ENCODE measurements at regions not wholly inside any gene's neighbourhood (a gene's known extent, or its start where the extent isn't known, plus 50 kb on each side); places are given as distances from the start of the nearest gene placed in this dataset.

- H2AK5ac ChIP-seq (ENCODE audit: low read length) = no peak overlapping the region
- no CpG with 5 or more reads among the region's 2 CpGs for WGBS (ENCODE audit: extremely low coverage, insufficient coverage, low lambda C conversion rate)
- no peak overlapping the region for H2BK15ac ChIP-seq (replicated peaks; ENCODE audit: low read depth)
- no peak overlapping the region for H3K18ac ChIP-seq (ENCODE audit: low read length)
- no peak overlapping the region for H3K9ac ChIP-seq (ENCODE audit: low read length)
- H2BK5ac ChIP-seq (ENCODE audit: low read length) = no peak overlapping the region
- H3K79me1 ChIP-seq (ENCODE audit: low read length) = no peaks in the 10 kb centered on the region
- no peaks in the 10 kb centered on the region for H3K27me3 ChIP-seq (ENCODE audit: insufficient read depth, low read length, poor library complexity)
- H3K4me1 ChIP-seq (ENCODE audit: control insufficient read depth, low read depth, low read length) = no peaks in the 10 kb centered on the region
- no peaks in the 10 kb centered on the region for H3K36me3 ChIP-seq (ENCODE audit: control insufficient read depth, insufficient read depth, low read length)
- H3K4me3 ChIP-seq (ENCODE audit: low read length) = no peak overlapping the region
- no peak overlapping the region for H3K27ac ChIP-seq (ENCODE audit: low read depth, low read length)
- H4K5ac ChIP-seq (ENCODE audit: low read length) = no peak overlapping the region
- H3K23ac ChIP-seq (ENCODE audit: low read length) = no peak overlapping the region
- H3K4ac ChIP-seq (ENCODE audit: low read depth, low read length) = no peak overlapping the region
- H3K4me2 ChIP-seq (ENCODE audit: low read length) = no peak overlapping the region
- DNase-seq = no peak
- H2BK120ac ChIP-seq (ENCODE audit: low read depth, low read length) = no peak overlapping the region
- H3K56ac ChIP-seq (ENCODE audit: low read length) = no peak overlapping the region
- H4K8ac ChIP-seq (ENCODE audit: low read depth, low read length) = no peak overlapping the region
- no peaks in the 10 kb centered on the region for H3K79me2 ChIP-seq (ENCODE audit: control insufficient read depth, insufficient read depth, low read length)
Observed at GRCh38 chr2:22701561-22702160, 683.3 kb upstream of the KLHL29 start.

GRCh38 chr2:22703286-22703920 lies 681.6 kb upstream of the KLHL29 start:
- no peak overlapping the region for H2AK5ac ChIP-seq (ENCODE audit: low read length)
- WGBS (ENCODE audit: extremely low coverage, insufficient coverage, low lambda C conversion rate) = no CpG with 5 or more reads among the region's 1 CpG

GRCh38 chr2:22719396-22719795 lies 665.6 kb upstream of the KLHL29 start:
- no peak overlapping the region for H2BK120ac ChIP-seq (ENCODE audit: low read depth, low read length)
- H4K5ac ChIP-seq (ENCODE audit: low read length) = no peak overlapping the region
- no peaks in the 10 kb centered on the region for H3K27me3 ChIP-seq (ENCODE audit: insufficient read depth, low read length, poor library complexity)
- H3K4me1 ChIP-seq (ENCODE audit: control insufficient read depth, low read depth, low read length) = no peaks in the 10 kb centered on the region
- no peak overlapping the region for H3K18ac ChIP-seq (ENCODE audit: low read length)
- H3K4ac ChIP-seq (ENCODE audit: low read depth, low read length) = no peak overlapping the region
- H3K23ac ChIP-seq (ENCODE audit: low read length) = no peak overlapping the region
- H3K36me3 ChIP-seq (ENCODE audit: control insufficient read depth, insufficient read depth, low read length) = no peaks in the 10 kb centered on the region
- no peak overlapping the region for H3K4me3 ChIP-seq (ENCODE audit: low read length)
- no peaks in the 10 kb centered on the region for H3K79me1 ChIP-seq (ENCODE audit: low read length)
- H3K27ac ChIP-seq (ENCODE audit: low read depth, low read length) = no peak overlapping the region
- DNase-seq = no peak
- no peak overlapping the region for H3K4me2 ChIP-seq (ENCODE audit: low read length)
- H4K8ac ChIP-seq (ENCODE audit: low read depth, low read length) = no peak overlapping the region
- no peak overlapping the region for H2BK5ac ChIP-seq (ENCODE audit: low read length)
- H3K79me2 ChIP-seq (ENCODE audit: control insufficient read depth, insufficient read depth, low read length) = no peaks in the 10 kb centered on the region
- no peak overlapping the region for H2AK5ac ChIP-seq (ENCODE audit: low read length)
- H3K9ac ChIP-seq (ENCODE audit: low read length) = no peak overlapping the region
- no peak overlapping the region for H3K56ac ChIP-seq (ENCODE audit: low read length)
- H2BK15ac ChIP-seq (replicated peaks; ENCODE audit: low read depth) = no peak overlapping the region

More at GRCh38 chr2:22703286-22703920, 681.6 kb upstream of the KLHL29 start:
- H3K79me1 ChIP-seq (ENCODE audit: low read length) = no peaks in the 10 kb centered on the region
- H2BK5ac ChIP-seq (ENCODE audit: low read length) = no peak overlapping the region
- no peak overlapping the region for H3K27ac ChIP-seq (ENCODE audit: low read depth, low read length)
- H2BK15ac ChIP-seq (replicated peaks; ENCODE audit: low read depth) = no peak overlapping the region
- H3K36me3 ChIP-seq (ENCODE audit: control insufficient read depth, insufficient read depth, low read length) = no peaks in the 10 kb centered on the region
- H4K8ac ChIP-seq (ENCODE audit: low read depth, low read length) = no peak overlapping the region
- H3K18ac ChIP-seq (ENCODE audit: low read length) = no peak overlapping the region
- H3K9ac ChIP-seq (ENCODE audit: low read length) = no peak overlapping the region
- H3K4me3 ChIP-seq (ENCODE audit: low read length) = no peak overlapping the region
- no peak overlapping the region for H3K23ac ChIP-seq (ENCODE audit: low read length)
- H3K4me2 ChIP-seq (ENCODE audit: low read length) = no peak overlapping the region
- H3K27me3 ChIP-seq (ENCODE audit: insufficient read depth, low read length, poor library complexity) = no peaks in the 10 kb centered on the region
- no peaks in the 10 kb centered on the region for H3K4me1 ChIP-seq (ENCODE audit: control insufficient read depth, low read depth, low read length)
- no peak overlapping the region for H3K4ac ChIP-seq (ENCODE audit: low read depth, low read length)
- H3K79me2 ChIP-seq (ENCODE audit: control insufficient read depth, insufficient read depth, low read length) = no peaks in the 10 kb centered on the region
- no peak overlapping the region for H3K56ac ChIP-seq (ENCODE audit: low read length)
- no peak overlapping the region for H2BK120ac ChIP-seq (ENCODE audit: low read depth, low read length)
- DNase-seq = no peak
- no peak overlapping the region for H4K5ac ChIP-seq (ENCODE audit: low read length)

- H3K27me3 ChIP-seq (ENCODE audit: insufficient read depth, low read length, poor library complexity) = no peaks in the 10 kb centered on the region
- no peaks in the 10 kb centered on the region for H3K36me3 ChIP-seq (ENCODE audit: control insufficient read depth, insufficient read depth, low read length)
- H3K4ac ChIP-seq (ENCODE audit: low read depth, low read length) = no peak overlapping the region
- no peak overlapping the region for H3K27ac ChIP-seq (ENCODE audit: low read depth, low read length)
- H3K9ac ChIP-seq (ENCODE audit: low read length) = no peak overlapping the region
- no peak overlapping the region for H4K5ac ChIP-seq (ENCODE audit: low read length)
- no peak overlapping the region for H3K56ac ChIP-seq (ENCODE audit: low read length)
- H2AK5ac ChIP-seq (ENCODE audit: low read length) = no peak overlapping the region
- H2BK5ac ChIP-seq (ENCODE audit: low read length) = no peak overlapping the region
- H3K79me1 ChIP-seq (ENCODE audit: low read length) = no peaks in the 10 kb centered on the region
- no peak overlapping the region for H2BK120ac ChIP-seq (ENCODE audit: low read depth, low read length)
- no peak overlapping the region for H2BK15ac ChIP-seq (replicated peaks; ENCODE audit: low read depth)
- no peak for DNase-seq
- H3K4me3 ChIP-seq (ENCODE audit: low read length) = no peak overlapping the region
- no peak overlapping the region for H3K18ac ChIP-seq (ENCODE audit: low read length)
- H3K4me1 ChIP-seq (ENCODE audit: control insufficient read depth, low read depth, low read length) = no peaks in the 10 kb centered on the region
- WGBS (ENCODE audit: extremely low coverage, insufficient coverage, low lambda C conversion rate) = no CpG with 5 or more reads among the region's 5 CpGs
- H3K4me2 ChIP-seq (ENCODE audit: low read length) = no peak overlapping the region
- no peak overlapping the region for H3K23ac ChIP-seq (ENCODE audit: low read length)
- H3K79me2 ChIP-seq (ENCODE audit: control insufficient read depth, insufficient read depth, low read length) = no peaks in the 10 kb centered on the region
- no peak overlapping the region for H4K8ac ChIP-seq (ENCODE audit: low read depth, low read length)
Observed at GRCh38 chr2:22729466-22729865, 655.5 kb upstream of the KLHL29 start.

GRCh38 chr2:22734373-22735045 lies 650.5 kb upstream of the KLHL29 start:
- Histone ChIP-seq H4K5ac (ENCODE audit: low read length) (no peak overlapping the region), H3K79me1 (ENCODE audit: low read length) (no peaks in the 10 kb centered on the region), H3K27ac (ENCODE audit: low read depth, low read length) (no peak overlapping the region), H3K79me2 (ENCODE audit: control insufficient read depth, insufficient read depth, low read length) (no peaks in the 10 kb centered on the region), H3K4ac (ENCODE audit: low read depth, low read length) (no peak overlapping the region), H3K4me3 (ENCODE audit: low read length) (no peak overlapping the region), H3K36me3 (ENCODE audit: control insufficient read depth, insufficient read depth, low read length) (no peaks in the 10 kb centered on the region), H3K18ac (ENCODE audit: low read length) (no peak overlapping the region), H2BK5ac (ENCODE audit: low read length) (no peak overlapping the region), H4K8ac (ENCODE audit: low read depth, low read length) (no peak overlapping the region), H3K9ac (ENCODE audit: low read length) (no peak overlapping the region), H2BK120ac (ENCODE audit: low read depth, low read length) (no peak overlapping the region), H2AK5ac (ENCODE audit: low read length) (no peak overlapping the region), H2BK15ac (replicated peaks; ENCODE audit: low read depth) (no peak overlapping the region), H3K56ac (ENCODE audit: low read length) (no peak overlapping the region), H3K4me2 (ENCODE audit: low read length) (no peak overlapping the region), H3K27me3 (ENCODE audit: insufficient read depth, low read length, poor library complexity) (no peaks in the 10 kb centered on the region), H3K23ac (ENCODE audit: low read length) (no peak overlapping the region), H3K4me1 (ENCODE audit: control insufficient read depth, low read depth, low read length) (no peaks in the 10 kb centered on the region)
- WGBS (ENCODE audit: extremely low coverage, insufficient coverage, low lambda C conversion rate) = no CpG with 5 or more reads among the region's 1 CpG
- no peak for DNase-seq
